ENCODE measurements at regions not wholly inside any gene's neighbourhood (a gene's known extent, or its start where the extent isn't known, plus 50 kb on each side); places are given as distances from the start of the nearest gene placed in this dataset.
"Not testable (repeated sequence)": the region's sequence is repeated elsewhere in the genome, so short reads cannot be mapped to it uniquely, and the experiment has no call there.

- DNase-seq (ENCODE audit: low spot score) (no peak), ATAC-seq (no peak)
- intact Hi-C loops (cut with DNase I): no loop called here
Measured at GRCh38 chr17:71202449-71202848, 918.4 kb upstream of the SOX9 start.

GRCh38 chr17:71203953-71204352 lies 916.9 kb upstream of the SOX9 start:
- ATAC-seq (no peak), DNase-seq (ENCODE audit: low spot score) (no peak)
- intact Hi-C loops (cut with DNase I): no loop called here

DNA sequence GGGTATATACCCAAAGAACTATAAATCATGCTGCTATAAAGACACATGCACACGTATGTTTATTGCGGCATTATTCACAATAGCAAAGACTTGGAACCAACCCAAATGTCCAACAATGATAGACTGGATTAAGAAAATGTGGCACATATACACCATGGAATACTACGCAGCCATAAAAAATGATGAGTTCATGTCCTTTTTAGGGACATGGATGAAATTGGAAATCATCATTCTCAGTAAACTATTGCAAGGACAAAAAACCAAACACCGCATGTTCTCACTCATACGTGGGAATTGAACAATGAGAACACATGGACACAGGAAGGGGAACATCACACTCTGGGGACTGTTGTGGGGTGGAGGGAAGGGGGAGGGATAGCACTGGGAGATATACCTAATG lies 914.9 kb upstream of the SOX9 start:
- DNase-seq (ENCODE audit: low spot score); intact Hi-C loops (cut with DNase I); ATAC-seq: not testable (repeated sequence)

- intact Hi-C loops (cut with DNase I): no loop called here
- ATAC-seq: no peak
- no peak for DNase-seq (ENCODE audit: low spot score)
Measured at GRCh38 chr17:71208111-71208704, 912.6 kb upstream of the SOX9 start.

DNA sequence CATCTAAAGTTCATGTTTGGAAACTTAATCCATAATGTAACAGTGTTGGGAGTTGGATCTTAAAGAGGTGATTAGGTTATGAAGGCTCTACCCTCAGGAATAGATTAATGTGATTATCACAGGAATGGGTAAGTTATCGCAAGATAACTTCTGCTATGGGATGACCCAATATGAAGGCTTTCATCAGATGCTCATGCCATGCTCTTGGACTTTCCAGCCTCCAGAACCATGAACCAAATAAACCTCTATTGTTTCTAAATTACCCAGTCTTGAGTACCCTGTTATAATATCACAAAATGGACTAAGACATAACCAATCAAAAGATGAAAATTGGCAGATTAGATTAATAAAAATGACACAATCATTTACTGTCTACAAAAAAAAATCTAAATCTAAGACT lies 906.9 kb upstream of the SOX9 start:
- intact Hi-C loops (cut with DNase I): no loop called here
- ATAC-seq: no peak
- DNase-seq (ENCODE audit: low spot score): no peak

- intact Hi-C loops (cut with DNase I): no loop called here
- no peak for ATAC-seq
- DNase-seq (ENCODE audit: low spot score): no peak
Measured at GRCh38 chr17:71217769-71218168, 903.1 kb upstream of the SOX9 start.

DNA sequence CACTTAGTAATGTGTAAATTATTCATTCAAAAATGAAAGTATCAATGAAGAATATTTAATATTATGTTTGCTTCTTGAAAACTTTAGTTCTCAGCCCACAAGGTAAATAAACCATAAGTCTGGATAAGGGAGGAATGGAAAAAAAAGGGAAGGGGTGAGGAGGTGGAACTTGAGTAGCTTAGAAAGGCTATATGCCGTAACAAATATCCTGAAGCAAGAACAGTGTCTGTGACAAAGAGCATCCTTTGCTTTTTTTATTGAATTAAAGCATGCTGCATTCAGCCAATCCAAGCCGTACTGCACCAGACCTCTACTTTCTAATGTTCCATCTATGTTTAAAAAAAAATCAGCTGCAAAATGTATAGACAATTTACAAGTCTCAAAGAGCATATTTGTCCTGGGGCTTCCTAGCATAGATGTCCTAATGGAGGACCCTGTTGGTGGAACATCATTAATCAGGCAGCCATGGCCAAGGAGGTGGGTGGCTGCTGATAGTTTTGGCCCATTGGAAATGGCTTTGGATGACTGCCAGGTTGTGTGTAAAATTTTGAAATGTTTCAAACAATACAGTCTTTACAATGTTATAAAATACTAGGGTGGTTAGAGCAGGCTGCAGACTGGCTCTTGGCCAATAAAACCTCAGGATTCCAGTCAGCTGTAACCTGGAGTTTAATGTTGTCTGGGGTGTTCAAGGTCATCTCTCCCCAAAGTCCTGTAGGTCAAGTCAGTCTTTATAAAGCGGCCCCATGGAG lies 895.8 kb upstream of the SOX9 start:
- DNase-seq (ENCODE audit: low spot score) (no peak), ATAC-seq (no peak)
- intact Hi-C loops (cut with DNase I): loop anchor here (5.0 kb wide), 1 partner anchor 1172 kb away; no protein-coding TSS in a partner anchor

- intact Hi-C loops (cut with DNase I): loop anchor here (5.0 kb wide), 1 partner anchor 1169 kb away; no protein-coding TSS in a partner anchor
- no peak for DNase-seq (ENCODE audit: low spot score)
- no peak for ATAC-seq
Measured at GRCh38 chr17:71227841-71228240, 893.0 kb upstream of the SOX9 start.

GRCh38 chr17:71229070-71229469 lies 891.8 kb upstream of the SOX9 start:
- intact Hi-C loops (cut with DNase I): loop anchor here (5.0 kb wide), 1 partner anchor 1168 kb away; no protein-coding TSS in a partner anchor
- DNase-seq (ENCODE audit: low spot score) (no peak), ATAC-seq (no peak)

DNA sequence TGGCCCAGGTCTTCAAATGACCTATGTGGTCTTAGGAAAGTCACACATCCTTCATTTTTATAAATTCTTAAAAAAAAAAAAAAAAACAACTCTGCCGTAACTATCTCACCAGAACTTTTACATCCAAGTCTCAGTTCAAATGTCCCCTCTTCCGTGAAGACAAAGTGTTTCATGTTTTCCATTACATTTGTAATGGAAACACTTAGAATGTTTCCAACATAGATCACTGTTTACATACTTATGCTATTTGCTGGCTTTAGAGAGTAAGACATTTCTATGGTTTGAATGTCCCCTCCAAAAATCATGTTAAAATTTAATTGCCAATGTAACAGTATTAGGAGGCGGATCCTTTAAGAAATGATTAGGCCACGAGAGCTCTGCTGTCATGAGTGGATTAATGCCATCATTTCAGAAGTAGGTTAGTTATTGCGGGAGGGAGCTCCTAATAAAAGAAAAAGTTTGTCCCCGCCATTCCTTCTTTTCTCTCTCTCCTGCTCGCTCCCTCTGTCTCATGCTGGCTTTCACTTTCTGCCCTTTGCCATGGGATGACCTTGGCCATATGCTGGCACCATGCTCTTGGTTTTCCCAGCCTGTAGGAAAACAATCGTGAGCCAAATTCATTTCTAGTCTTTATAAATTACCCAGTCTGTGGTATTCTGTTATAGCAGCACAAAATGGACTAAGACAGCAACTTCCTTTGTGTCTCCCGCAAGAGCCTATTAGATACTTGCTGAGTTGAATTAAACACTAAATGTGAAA lies 887.8 kb upstream of the SOX9 start:
- no peak for DNase-seq (ENCODE audit: low spot score)
- intact Hi-C loops (cut with DNase I): no loop called here
- no peak for ATAC-seq

DNA sequence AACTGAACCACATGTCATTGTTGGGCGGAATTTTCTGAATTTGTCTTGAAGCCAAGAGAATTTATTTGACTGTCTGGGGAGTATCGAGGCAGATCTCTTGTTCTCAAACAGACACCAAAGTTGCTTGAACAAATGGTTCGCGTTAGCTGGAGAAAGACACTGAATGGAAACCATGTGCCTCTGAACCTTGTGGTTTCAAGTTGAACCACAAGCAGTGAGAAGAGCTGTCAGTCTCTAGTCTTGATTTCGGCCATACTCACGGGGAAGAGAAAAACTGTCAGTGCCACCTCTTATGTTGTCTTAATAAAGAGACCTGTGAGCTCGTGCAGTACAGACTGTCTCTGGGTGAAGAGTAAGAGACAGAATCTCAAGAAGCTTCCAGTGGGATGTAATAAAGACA lies 886.5 kb upstream of the SOX9 start:
- no peak for ATAC-seq
- DNase-seq (ENCODE audit: low spot score): no peak
- intact Hi-C loops (cut with DNase I): no loop called here

GRCh38 chr17:71237903-71238538 lies 882.8 kb upstream of the SOX9 start:
- intact Hi-C loops (cut with DNase I): no loop called here
- no peak for ATAC-seq
- DNase-seq (ENCODE audit: low spot score): no peak

DNA sequence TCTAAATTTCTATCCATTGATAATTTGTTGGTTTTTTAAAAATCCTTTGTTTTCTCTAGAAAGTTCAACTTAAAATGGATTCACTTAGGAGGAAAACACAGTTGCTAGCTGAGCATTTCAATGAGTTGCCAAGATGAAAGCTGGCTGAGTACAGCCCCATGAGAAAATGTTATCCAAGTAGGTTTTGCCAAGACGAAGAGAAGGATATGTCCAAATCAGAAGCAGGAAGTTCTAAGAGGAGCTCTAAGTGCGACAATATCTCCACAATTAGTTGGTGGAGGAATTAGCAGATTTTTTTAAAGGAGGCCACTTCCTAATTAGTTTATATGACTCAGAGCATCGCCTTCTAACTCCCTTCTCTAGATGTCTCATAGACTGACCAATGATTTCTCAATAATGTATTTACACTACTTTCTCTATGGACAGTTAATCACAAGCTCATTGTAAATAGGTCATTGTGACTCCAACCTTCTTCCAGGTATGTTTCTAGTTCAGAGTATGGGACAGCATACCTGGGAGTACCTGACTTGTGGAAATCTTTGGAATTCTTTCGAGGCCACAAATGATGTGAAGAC lies 873.3 kb upstream of the SOX9 start:
- ATAC-seq (no peak), DNase-seq (ENCODE audit: low spot score) (no peak)
- intact Hi-C loops (cut with DNase I): no loop called here

DNA sequence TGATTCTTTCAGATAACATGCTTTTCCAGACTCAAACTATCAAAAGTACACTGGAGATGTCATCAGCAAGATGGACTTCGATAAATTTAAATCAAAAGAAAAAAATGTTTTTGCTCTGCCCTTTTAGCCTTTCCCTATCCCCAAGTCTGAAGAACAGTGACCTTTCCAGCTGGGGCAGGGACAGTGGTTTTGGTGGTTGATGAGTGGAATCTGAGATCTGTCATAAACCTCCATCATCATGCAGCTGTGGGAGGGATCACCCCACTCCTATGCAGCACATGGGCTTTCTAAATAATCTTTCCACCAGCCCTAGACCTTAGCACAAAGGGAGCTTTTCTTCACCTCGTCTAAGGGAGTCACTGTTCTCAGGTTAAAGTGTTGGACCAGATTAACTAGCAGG lies 869.5 kb upstream of the SOX9 start:
- DNase-seq (ENCODE audit: low spot score) (no peak), ATAC-seq (no peak)
- intact Hi-C loops (cut with DNase I): no loop called here

GRCh38 chr17:71251951-71252350 lies 868.9 kb upstream of the SOX9 start:
- DNase-seq (ENCODE audit: low spot score) (no peak), ATAC-seq (no peak)
- intact Hi-C loops (cut with DNase I): no loop called here

DNA sequence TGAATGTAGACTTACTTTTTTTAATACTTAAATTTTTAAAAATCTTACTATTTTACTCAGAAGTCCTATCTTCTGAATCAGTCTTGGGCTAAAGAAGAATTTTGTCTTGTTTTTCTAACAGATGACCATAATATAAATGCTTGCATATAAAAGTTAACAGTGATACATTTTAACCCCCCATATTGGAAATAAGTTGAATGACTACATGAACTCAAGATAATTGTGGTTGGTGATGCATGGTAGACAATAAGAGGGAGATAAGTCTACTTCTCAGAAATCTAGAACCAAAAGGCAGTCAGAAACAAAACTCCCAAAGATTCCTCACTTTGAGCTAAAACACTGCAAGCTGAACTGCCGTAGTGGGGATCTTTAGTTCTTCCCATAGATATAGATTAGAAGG lies 868.4 kb upstream of the SOX9 start:
- intact Hi-C loops (cut with DNase I): no loop called here
- ATAC-seq: no peak
- no peak for DNase-seq (ENCODE audit: low spot score)

GRCh38 chr17:71257096-71257495 lies 863.7 kb upstream of the SOX9 start:
- intact Hi-C loops (cut with DNase I): no loop called here
- no peak for DNase-seq (ENCODE audit: low spot score)
- ATAC-seq: no peak

DNA sequence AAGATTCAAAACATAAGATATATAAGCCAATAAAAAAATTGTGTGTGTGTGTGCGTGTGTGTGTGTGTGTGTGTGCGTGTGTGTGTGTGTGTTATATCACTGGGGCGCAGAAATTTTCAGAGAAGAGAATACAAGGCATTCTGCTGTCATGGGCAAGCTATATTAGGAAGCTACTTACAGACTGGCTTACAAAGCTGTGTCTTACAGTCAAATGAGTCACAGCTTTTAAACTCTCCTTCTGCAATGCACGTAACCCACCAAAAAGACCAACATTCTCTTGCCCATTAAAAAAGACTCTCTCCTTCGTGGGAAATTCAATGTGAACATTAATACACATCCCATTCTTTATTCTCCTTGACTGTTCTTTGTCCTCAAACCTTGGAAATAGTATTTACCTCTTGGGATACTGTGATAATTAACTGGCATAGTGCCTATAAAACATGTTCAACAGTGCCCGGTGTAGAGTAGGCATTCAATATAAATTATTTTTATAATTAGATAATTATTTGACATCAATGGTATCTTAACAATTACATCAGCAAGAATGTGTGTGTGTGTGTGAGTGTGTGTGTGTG lies 860.4 kb upstream of the SOX9 start:
- ATAC-seq: no peak
- DNase-seq (ENCODE audit: low spot score): no peak
- intact Hi-C loops (cut with DNase I): no loop called here

DNA sequence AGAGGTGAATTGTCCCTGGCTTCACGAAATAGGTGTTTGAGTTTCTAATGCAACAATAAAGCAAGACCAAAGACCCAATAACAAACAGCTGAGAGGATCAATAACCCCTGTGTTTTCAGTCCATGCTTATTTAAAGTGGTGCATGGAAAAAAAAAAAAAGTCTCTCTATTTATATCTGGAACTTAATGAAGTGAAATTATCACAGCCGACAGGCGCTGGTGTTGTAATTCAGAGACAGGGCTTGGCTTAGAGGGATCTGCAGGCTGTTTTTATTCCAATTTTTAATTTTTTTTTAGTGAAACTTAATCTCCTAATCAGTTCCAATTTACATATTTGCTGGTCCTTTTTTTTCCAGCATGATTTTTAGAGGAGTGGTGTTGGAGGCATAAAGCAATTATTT lies 858.2 kb upstream of the SOX9 start:
- intact Hi-C loops (cut with DNase I): no loop called here

More for the DNA sequence above, 858.2 kb upstream of the SOX9 start:
- ATAC-seq: no peak
- no peak for DNase-seq (ENCODE audit: low spot score)

Measured in sciatic nerve (tissue), 2 donors.